GM23248 (cell line): ENCODE measurements at regions not wholly inside any gene's neighbourhood (a gene's known extent, or its start where the extent isn't known, plus 50 kb on each side); places are given as distances from the start of the nearest gene placed in this dataset.

Source experiments
- EZH2 ChIP-seq: fragments of 200-600 bp; sonication (generic); IDR thresholded peaks from 2 replicates; pipeline ENCODE4 v1.6.1; 2018; ENCODE audit warnings: antibody characterized with exemption, mild to moderate bottlenecking; ENCODE audit not compliant: insufficient read depth, poor library complexity, severe bottlenecking
- EZH2phosphoT487 ChIP-seq: fragments of 200-600 bp; sonication (generic); IDR thresholded peaks from 2 replicates; pipeline ENCODE4 v1.6.1; 2018; ENCODE audit warnings: antibody characterized with exemption, moderate library complexity, mild to moderate bottlenecking, low read depth; ENCODE audit not compliant: insufficient read depth

- TF ChIP-seq EZH2phosphoT487, result no peak
- no peak for TF ChIP-seq EZH2
Observed at GRCh38 chr12:65657635-65658034, 166.6 kb upstream of the HMGA2 start.
